H9 (cell line): ENCODE measurements at regions not wholly inside any gene's neighbourhood (a gene's known extent, or its start where the extent isn't known, plus 50 kb on each side); places are given as distances from the start of the nearest gene placed in this dataset.

Experiments used
- DNase-seq: peaks from one replicate; pipeline ENCODE4 v3.0.0-alpha.2; 2017
- H2AFZ ChIP-seq: one replicate; pipeline ENCODE4 v1.6.1; 2013; ENCODE audit warnings: mild to moderate bottlenecking, low read length, control low read depth, moderate library complexity
- H2AK5ac ChIP-seq: 2 replicates; pipeline ENCODE4 v1.6.1; 2013; ENCODE audit warnings: low read length, control low read depth, mixed read lengths; ENCODE audit not compliant: insufficient read length
- H2BK120ac ChIP-seq: one replicate; pipeline ENCODE4 v1.6.1; 2013; ENCODE audit warnings: low read depth, mild to moderate bottlenecking, low read length, control low read depth, inconsistent platforms; ENCODE audit not compliant: poor library complexity, severe bottlenecking
- H2BK12ac ChIP-seq: 2 replicates; pipeline ENCODE4 v1.6.1; 2013; ENCODE audit warnings: low read length, control low read depth, mixed read lengths, low read depth; ENCODE audit not compliant: insufficient read length
- H2BK15ac ChIP-seq: 2 replicates; pipeline ENCODE4 v1.6.1; 2013; ENCODE audit warnings: low read depth, low read length, control low read depth
- H2BK20ac ChIP-seq: one replicate; pipeline ENCODE4 v1.6.1; 2013; ENCODE audit warnings: low read depth, mild to moderate bottlenecking, low read length, control low read depth, inconsistent platforms; ENCODE audit not compliant: poor library complexity, severe bottlenecking
- H2BK5ac ChIP-seq: 2 replicates; pipeline ENCODE4 v1.6.1; 2013; ENCODE audit warnings: low read length, control low read depth, mixed read lengths; ENCODE audit not compliant: insufficient read length
- H3K14ac ChIP-seq: 2 replicates; pipeline ENCODE4 v1.6.1; 2013; ENCODE audit warnings: low read length, control low read depth; ENCODE audit not compliant: insufficient read depth
- H3K18ac ChIP-seq: 2 replicates; pipeline ENCODE4 v1.6.1; 2013; ENCODE audit warnings: low read depth, mild to moderate bottlenecking, mixed read lengths, low read length, control low read depth; ENCODE audit not compliant: insufficient read length
- H3K23ac ChIP-seq: 2 replicates; pipeline ENCODE4 v1.6.1; 2013; ENCODE audit warnings: low read length, control low read depth, mixed read lengths, low read depth; ENCODE audit not compliant: insufficient read length
- H3K23me2 ChIP-seq: 2 replicates; pipeline ENCODE4 v1.6.1; 2013; ENCODE audit warnings: low read depth, mild to moderate bottlenecking, mixed read lengths, low read length, control low read depth; ENCODE audit not compliant: insufficient read length, poor library complexity, severe bottlenecking
- H3K27ac ChIP-seq: 2 replicates; pipeline ENCODE4 v1.5.1; 2013; ENCODE audit warnings: low read length, control low read depth, mixed read lengths, low read depth; ENCODE audit not compliant: insufficient read length
- H3K27me3 ChIP-seq: 2 replicates; pipeline ENCODE4 v1.6.1; 2013; ENCODE audit warnings: low read length, control low read depth, inconsistent platforms; ENCODE audit not compliant: insufficient read depth
- H3K4ac ChIP-seq: 2 replicates; pipeline ENCODE4 v1.6.1; 2013; ENCODE audit warnings: low read depth, mild to moderate bottlenecking, control low read depth, inconsistent platforms, low read length, moderate library complexity
- H3K4me1 ChIP-seq: 2 replicates; pipeline ENCODE4 v1.6.1; 2013; ENCODE audit warnings: low read length, control low read depth, inconsistent platforms; ENCODE audit not compliant: insufficient read depth
- H3K4me2 ChIP-seq: 2 replicates; pipeline ENCODE4 v1.6.1; 2013; ENCODE audit warnings: low read length, control low read depth, mixed read lengths; ENCODE audit not compliant: insufficient read length, insufficient read depth
- H3K56ac ChIP-seq: 2 replicates; pipeline ENCODE4 v1.6.1; 2013; ENCODE audit warnings: low read depth, mild to moderate bottlenecking, mixed read lengths, low read length, control low read depth; ENCODE audit not compliant: insufficient read length
- H3K79me1 ChIP-seq: 2 replicates; pipeline ENCODE4 v1.6.1; 2013; ENCODE audit warnings: low read depth, mild to moderate bottlenecking, moderate library complexity, low read length, control low read depth, inconsistent platforms; ENCODE audit not compliant: insufficient read depth, poor library complexity, severe bottlenecking
- H3K79me2 ChIP-seq: 2 replicates; pipeline ENCODE4 v1.6.1; 2013; ENCODE audit warnings: low read length, control low read depth, inconsistent platforms; ENCODE audit not compliant: insufficient read depth
- H3K9ac ChIP-seq: 2 replicates; pipeline ENCODE4 v1.6.1; 2013; ENCODE audit warnings: low read length, control low read depth, mixed read lengths; ENCODE audit not compliant: insufficient read length; ENCODE audit errors: extremely low read depth
- H3K9me3 ChIP-seq: one replicate; pipeline ENCODE4 v1.6.1; 2013; ENCODE audit warnings: low read depth, low read length, inconsistent platforms; ENCODE audit not compliant: control insufficient read depth
- H3T11ph ChIP-seq: one replicate; pipeline ENCODE4 v1.6.1; 2013; ENCODE audit warnings: mild to moderate bottlenecking, low read length, control low read depth, inconsistent platforms
- H4K20me1 ChIP-seq: one replicate; pipeline ENCODE4 v1.6.1; 2013; ENCODE audit not compliant: control insufficient read depth, insufficient read length, insufficient read depth
- H4K5ac ChIP-seq: 2 replicates; pipeline ENCODE4 v1.6.1; 2013; ENCODE audit warnings: low read depth, mild to moderate bottlenecking, mixed read lengths, low read length, control low read depth; ENCODE audit not compliant: insufficient read length
- H4K8ac ChIP-seq: replicated peaks from 2 replicates; pipeline ENCODE4 v1.6.1; 2013; ENCODE audit warnings: low read length, control low read depth, mixed read lengths, low read depth; ENCODE audit not compliant: insufficient read length
- H4K91ac ChIP-seq: 2 replicates; pipeline ENCODE4 v1.6.1; 2013; ENCODE audit warnings: low read depth, mild to moderate bottlenecking, moderate library complexity, mixed read lengths, low read length, control low read depth; ENCODE audit not compliant: insufficient read length
- H3K27ac Mint-ChIP-seq, 3 experiments: 2 replicates in 2 of 3; 3 replicates in 1 of 3; pipeline ENCODE4 v1.8.0; 2020 to 2021; ENCODE audit warnings: mixed read lengths in 3 of 3, mild to moderate bottlenecking in 1 of 3, moderate library complexity in 1 of 3
- H3K27me3 Mint-ChIP-seq: 2 replicates; pipeline ENCODE4 v1.8.0; 2021; ENCODE audit warnings: low read depth, mild to moderate bottlenecking, moderate library complexity, mixed read lengths
- H3K36me3 Mint-ChIP-seq, 3 experiments: 2 replicates in 2 of 3; 3 replicates in 1 of 3; pipeline ENCODE4 v1.8.0; 2020 to 2021; ENCODE audit warnings: low read depth in 3 of 3, mixed read lengths in 3 of 3; ENCODE audit not compliant: insufficient read depth in 1 of 3
- H3K4me1 Mint-ChIP-seq, 2 experiments: 2 replicates each; pipeline ENCODE4 v1.8.0; 2020; ENCODE audit warnings: mixed read lengths in 2 of 2
- H3K4me3 Mint-ChIP-seq, 2 experiments: 2 replicates in 1 of 2; 3 replicates in 1 of 2; pipeline ENCODE4 v1.8.0; 2020 to 2021; ENCODE audit warnings: mild to moderate bottlenecking in 2 of 2, mixed read lengths in 2 of 2, moderate library complexity in 1 of 2
- H3K9me3 Mint-ChIP-seq, 2 experiments: 2 replicates in 1 of 2; 3 replicates in 1 of 2; pipeline ENCODE4 v1.8.0; 2020; ENCODE audit warnings: mild to moderate bottlenecking in 2 of 2, mixed read lengths in 2 of 2, moderate library complexity in 1 of 2
- CTCF ChIP-seq: fragments of 200-600 bp; sonication (generic); conservative IDR thresholded peaks from 3 replicates; pipeline ENCODE4 v1.8.0; 2021; ENCODE audit warnings: antibody characterized with exemption, mild to moderate bottlenecking
- WGBS: extraction: QIAGEN DNeasy Blood & Tissue Kit; methylation state at CpG from one replicate; pipeline ENCODE4 v1.1.7; 2013; ENCODE audit warnings: missing lambda C conversion rate, low lambda C conversion rate, mixed read lengths; ENCODE audit not compliant: insufficient read length; ENCODE audit errors: extremely low coverage; 5-methylcytosine and 5-hydroxymethylcytosine counted together

- no peak overlapping the region for H3K4ac ChIP-seq
- H3K27ac Mint-ChIP-seq, result no peak overlapping the region
- H2AFZ ChIP-seq, result no peak overlapping the region
- no peak for DNase-seq
- H3K9ac ChIP-seq, result no peak overlapping the region
- no peak overlapping the region for H2BK120ac ChIP-seq
- no peak overlapping the region for H2BK12ac ChIP-seq
- H3K27me3 ChIP-seq, result no peaks in the 10 kb centered on the region
- no peak for TF ChIP-seq CTCF
- no peak overlapping the region for H3K14ac ChIP-seq
- WGBS, result no CpG with 5 or more reads among the region's 4 CpGs
- no peaks in the 10 kb centered on the region for H3K79me1 ChIP-seq
- no peaks in the 10 kb centered on the region for H3K9me3 ChIP-seq
- H3K9me3 Mint-ChIP-seq, result peaks cover 14 to 19% of the 10 kb centered on the region in 2 experiments
- H2BK15ac ChIP-seq, result no peak overlapping the region
- no peak overlapping the region for H2BK20ac ChIP-seq
- H3K4me1 Mint-ChIP-seq, result no peaks in the 10 kb centered on the region
- H3K23me2 ChIP-seq, result no peaks in the 10 kb centered on the region
- H4K8ac ChIP-seq, result no peak overlapping the region
- no peak overlapping the region for H3K4me3 Mint-ChIP-seq
- H4K91ac ChIP-seq, result no peak overlapping the region
- H3K79me2 ChIP-seq, result no peaks in the 10 kb centered on the region
- no peak overlapping the region for H2BK5ac ChIP-seq
- no peak overlapping the region for H2AK5ac ChIP-seq
- no peak overlapping the region for H3K23ac ChIP-seq
- no peak overlapping the region for H3T11ph ChIP-seq
- H3K27me3 Mint-ChIP-seq, result no peaks in the 10 kb centered on the region
- H3K27ac ChIP-seq, result no peak overlapping the region
- no peak overlapping the region for H3K18ac ChIP-seq
- H3K4me2 ChIP-seq, result no peak overlapping the region
- H3K36me3 Mint-ChIP-seq, result peaks cover 2 to 17% (median 4%) of the 10 kb centered on the region in 3 experiments; a peak in 5 of 7 replicates
- no peak overlapping the region for H3K56ac ChIP-seq
- no peaks in the 10 kb centered on the region for H3K4me1 ChIP-seq
- no peak overlapping the region for H4K5ac ChIP-seq
- H4K20me1 ChIP-seq, result no peaks in the 10 kb centered on the region
Measured at GRCh38 chr2:122446761-122447160, 691.3 kb downstream of the TSN start.
